ENCODE measurements at regions not wholly inside any gene's neighbourhood (a gene's known extent, or its start where the extent isn't known, plus 50 kb on each side); places are given as distances from the start of the nearest gene placed in this dataset.

GRCh38 chr18:54100920-54101470 is 123.5 kb downstream of the MBD2 start:
- H3K4me3 ChIP-seq (replicated peaks in 1 of 3), result no peak overlapping the region
- TF ChIP-seq POLR2A (IDR thresholded peaks at IDR 0.05), result no peak
- no peak for TF ChIP-seq CTCF (IDR thresholded peaks at IDR 0.05)
- no peak overlapping the region for H3K27ac ChIP-seq
- H3K9me3 ChIP-seq, result no peaks in the 10 kb centered on the region
- no peaks in the 10 kb centered on the region for H3K27me3 ChIP-seq
- 80 to 84% methylated on average over 4 of the region's 4 CpGs for WGBS, 2 donors
- intact Hi-C loops (cut with DNase I), result no loop called here
- no peaks in the 10 kb centered on the region for H3K4me1 ChIP-seq
- no peak for DNase-seq
- H3K36me3 ChIP-seq, result no peaks in the 10 kb centered on the region

GRCh38 chr18:54100466-54100865 is 124.0 kb downstream of the MBD2 start:
- H3K9me3 ChIP-seq, result no peaks in the 10 kb centered on the region
- 85 to 93% methylated on average over 2 of the region's 2 CpGs for WGBS, 2 donors
- H3K27ac ChIP-seq, result no peak overlapping the region
- no peaks in the 10 kb centered on the region for H3K27me3 ChIP-seq
- DNase-seq, result no peak
- no peaks in the 10 kb centered on the region for H3K4me1 ChIP-seq
- H3K36me3 ChIP-seq, result no peaks in the 10 kb centered on the region
- TF ChIP-seq CTCF (IDR thresholded peaks at IDR 0.05) (no peak), POLR2A (IDR thresholded peaks at IDR 0.05) (no peak)
- no peak overlapping the region for H3K4me3 ChIP-seq (replicated peaks in 1 of 3)
- intact Hi-C loops (cut with DNase I), result no loop called here

- no peak for DNase-seq
- H3K27ac ChIP-seq, result no peak overlapping the region
- no peaks in the 10 kb centered on the region for H3K36me3 ChIP-seq
- WGBS, 2 donors, result 88 to 91% methylated on average over 4 of the region's 4 CpGs
- H3K4me1 ChIP-seq, result no peaks in the 10 kb centered on the region
- no peaks in the 10 kb centered on the region for H3K9me3 ChIP-seq
- H3K27me3 ChIP-seq, result no peaks in the 10 kb centered on the region
- TF ChIP-seq POLR2A (IDR thresholded peaks at IDR 0.05) (no peak), CTCF (IDR thresholded peaks at IDR 0.05) (no peak)
- intact Hi-C loops (cut with DNase I), result no loop called here
- H3K4me3 ChIP-seq (replicated peaks in 1 of 3), result no peak overlapping the region
These were observed 130.0 kb downstream of the MBD2 start for GRCh38 chr18:54094474-54094873.

GRCh38 chr18:54090856-54091255 is 133.6 kb downstream of the MBD2 start:
- intact Hi-C loops (cut with DNase I), result no loop called here
- TF ChIP-seq POLR2A (IDR thresholded peaks at IDR 0.05), result no peak
- TF ChIP-seq CTCF (IDR thresholded peaks at IDR 0.05), result no peak
- Histone ChIP-seq H3K27ac (no peak overlapping the region), H3K9me3 (no peaks in the 10 kb centered on the region), H3K4me1 (no peaks in the 10 kb centered on the region), H3K4me3 (replicated peaks in 1 of 3) (no peak overlapping the region), H3K36me3 (no peaks in the 10 kb centered on the region), H3K27me3 (no peaks in the 10 kb centered on the region)
- DNase-seq, result no peak
- WGBS, 2 donors, result 86 to 92% methylated on average over 2 of the region's 2 CpGs

- WGBS, 2 donors, result 71 to 85% methylated on average over 2 of the region's 2 CpGs
- H3K27me3 ChIP-seq, result no peaks in the 10 kb centered on the region
These were observed 134.6 kb downstream of the MBD2 start for GRCh38 chr18:54089749-54090459.

More at GRCh38 chr18:54089749-54090459, 134.6 kb downstream of the MBD2 start:
- Histone ChIP-seq H3K9me3 (no peaks in the 10 kb centered on the region), H3K36me3 (no peaks in the 10 kb centered on the region), H3K4me1 (no peaks in the 10 kb centered on the region), H3K4me3 (replicated peaks in 1 of 3) (no peak overlapping the region), H3K27ac (no peak overlapping the region)
- no peak for DNase-seq
- TF ChIP-seq POLR2A (IDR thresholded peaks at IDR 0.05) (no peak), CTCF (IDR thresholded peaks at IDR 0.05) (no peak)
- intact Hi-C loops (cut with DNase I), result no loop called here

All from thyroid gland (tissue), 4 donors.